ENCODE measurements at regions not wholly inside any gene's neighbourhood (a gene's known extent, or its start where the extent isn't known, plus 50 kb on each side); places are given as distances from the start of the nearest gene placed in this dataset.

GRCh38 chr3:176954517-176954916, 242.8 kb downstream of the TBL1XR1 start:
- Histone ChIP-seq H3K27me3 (ENCODE audit: insufficient read depth, low read length) (no peaks in the 10 kb centered on the region), H2BK120ac (ENCODE audit: low read depth, low read length, poor library complexity, severe bottlenecking) (no peak overlapping the region), H3K9ac (ENCODE audit: extremely low read depth, insufficient read length, low read length) (no peak overlapping the region), H3K23me2 (ENCODE audit: insufficient read length, low read depth, low read length, poor library complexity, severe bottlenecking) (no peaks in the 10 kb centered on the region), H4K20me1 (ENCODE audit: control insufficient read depth, insufficient read depth, insufficient read length) (no peaks in the 10 kb centered on the region), H4K8ac (replicated peaks; ENCODE audit: insufficient read length, low read depth, low read length) (no peak overlapping the region), H3K18ac (ENCODE audit: insufficient read length, low read depth, low read length) (no peak overlapping the region), H3K9me3 (ENCODE audit: control insufficient read depth, low read depth, low read length) (no peaks in the 10 kb centered on the region), H2BK12ac (ENCODE audit: insufficient read length, low read depth, low read length) (no peak overlapping the region), H4K5ac (ENCODE audit: insufficient read length, low read depth, low read length) (no peak overlapping the region), H3K4me1 (ENCODE audit: insufficient read depth, low read length) (no peaks in the 10 kb centered on the region), H3K79me1 (ENCODE audit: insufficient read depth, low read depth, low read length, poor library complexity, severe bottlenecking) (no peaks in the 10 kb centered on the region), H3K56ac (ENCODE audit: insufficient read length, low read depth, low read length) (no peak overlapping the region), H2AFZ (ENCODE audit: low read length) (no peak overlapping the region), H3K4ac (ENCODE audit: low read depth, low read length) (no peak overlapping the region), H3K79me2 (ENCODE audit: insufficient read depth, low read length) (no peaks in the 10 kb centered on the region), H2AK5ac (ENCODE audit: insufficient read length, low read length) (no peak overlapping the region), H4K91ac (ENCODE audit: insufficient read length, low read depth, low read length) (no peak overlapping the region), H2BK20ac (ENCODE audit: low read depth, low read length, poor library complexity, severe bottlenecking) (no peak overlapping the region), H3T11ph (ENCODE audit: low read length) (no peak overlapping the region), H2BK15ac (ENCODE audit: low read depth, low read length) (no peak overlapping the region), H3K23ac (ENCODE audit: insufficient read length, low read depth, low read length) (no peak overlapping the region), H3K4me2 (ENCODE audit: insufficient read depth, insufficient read length, low read length) (no peak overlapping the region), H2BK5ac (ENCODE audit: insufficient read length, low read length) (no peak overlapping the region), H3K14ac (ENCODE audit: insufficient read depth, low read length) (no peak overlapping the region), H3K27ac (ENCODE audit: insufficient read length, low read depth, low read length) (no peak overlapping the region)
- WGBS (ENCODE audit: extremely low coverage, insufficient read length, low lambda C conversion rate) = no CpG with 5 or more reads among the region's 2 CpGs
- Mint-ChIP-seq H3K4me1 (peaks cover 3 to 4% of the 10 kb centered on the region in 2 experiments; a peak in 1 of 4 replicates), H3K36me3 (ENCODE audit: insufficient read depth in 1 of 3, low read depth in 3 of 3) (no peaks in the 10 kb centered on the region), H3K9me3 (no peaks in the 10 kb centered on the region), H3K27me3 (ENCODE audit: low read depth) (no peaks in the 10 kb centered on the region), H3K4me3 (no peak overlapping the region), H3K27ac (no peak overlapping the region)
- TF ChIP-seq CTCF (conservative IDR thresholded peaks at IDR 0.05) = no peak
- no peak for DNase-seq

All from H9 (cell line).